ENCODE measurements at regions not wholly inside any gene's neighbourhood (a gene's known extent, or its start where the extent isn't known, plus 50 kb on each side); places are given as distances from the start of the nearest gene placed in this dataset.

GRCh38 chr11:70918242-70918641 lies 334.1 kb downstream of the SHANK2 start:
- TF ChIP-seq ZBTB33 (CRISPR knock-in tag; IDR thresholded peaks at IDR 0.05) (no peak), GATAD2B (IDR thresholded peaks at IDR 0.05; ENCODE audit: borderline replicate concordance) (no peak), ATF6 (CRISPR knock-in tag; IDR thresholded peaks at IDR 0.05) (no peak), ARNT (IDR thresholded peaks at IDR 0.05) (no peak), RAD21 (CRISPR knock-in tag; conservative IDR thresholded peaks at IDR 0.05 in 1 of 2, IDR thresholded peaks at IDR 0.05 in 1 of 2) (no peak), SMC3 (conservative IDR thresholded peaks at IDR 0.05; ENCODE audit: insufficient read depth, low read depth, low read length) (no peak), JUN (IDR thresholded peaks at IDR 0.05; ENCODE audit: borderline replicate concordance, low read depth, low read length) (no peak), JUN (CRISPR knock-in tag; IDR thresholded peaks at IDR 0.05; ENCODE audit: borderline replicate concordance) (no peak), SMARCA5 (IDR thresholded peaks at IDR 0.05) (no peak), FOXK1 (CRISPR knock-in tag; IDR thresholded peaks at IDR 0.05; ENCODE audit: borderline replicate concordance) (no peak), CTCF (IDR thresholded peaks at IDR 0.05 in 2 of 3, conservative IDR thresholded peaks at IDR 0.05 in 1 of 3; ENCODE audit: insufficient read depth in 2 of 3, low read depth in 1 of 3, low read length in 3 of 3) (no peak), ZNF133 (CRISPR knock-in tag; IDR thresholded peaks at IDR 0.05) (no peak), MLLT1 (IDR thresholded peaks at IDR 0.05) (no peak)

All from K562 (cell line).